Activated T-helper 9 cell treated with anti-CD3 and anti-CD28 coated beads, Interleukin-2, amount 50 U/mL, for 16 hours (primary cell): ENCODE measurements at regions not wholly inside any gene's neighbourhood (a gene's known extent, or its start where the extent isn't known, plus 50 kb on each side); places are given as distances from the start of the nearest gene placed in this dataset.
"Not testable (repeated sequence)": the region's sequence is repeated elsewhere in the genome, so short reads cannot be mapped to it uniquely, and the experiment has no call there.

Experiments
- DNase-seq: peaks from one replicate; pipeline ENCODE4 v3.0.0-alpha.2; 2020; ENCODE audit warnings: low read depth

- not testable (repeated sequence) for DNase-seq
Measured at GRCh38 chr6:120930500-120930899, 403.8 kb downstream of the TBC1D32 start.

- no peak for DNase-seq
Measured at GRCh38 chr6:120924214-120924613, 410.1 kb downstream of the TBC1D32 start.

- no peak for DNase-seq
Measured at GRCh38 chr6:120918137-120918536, 416.1 kb downstream of the TBC1D32 start.

GRCh38 chr6:120916844-120917243, 417.4 kb downstream of the TBC1D32 start:
- DNase-seq: no peak

- DNase-seq: no peak
Measured at GRCh38 chr6:120913486-120913885, 420.8 kb downstream of the TBC1D32 start.

- DNase-seq: no peak
Measured at GRCh38 chr6:120908767-120909166, 425.5 kb downstream of the TBC1D32 start.

GRCh38 chr6:120903836-120904235, 430.4 kb downstream of the TBC1D32 start:
- DNase-seq: no peak

GRCh38 chr6:120899932-120900331, 434.3 kb downstream of the TBC1D32 start:
- DNase-seq: no peak

- DNase-seq: no peak
Measured at GRCh38 chr6:120894077-120894476, 440.2 kb downstream of the TBC1D32 start.

- DNase-seq: no peak
Measured at GRCh38 chr6:120876931-120877330, 457.3 kb downstream of the TBC1D32 start.

GRCh38 chr6:120876424-120876823, 457.9 kb downstream of the TBC1D32 start:
- DNase-seq: no peak

- DNase-seq: no peak
Measured at GRCh38 chr6:120875900-120876299, 458.4 kb downstream of the TBC1D32 start.

GRCh38 chr6:120874422-120874821, 459.9 kb downstream of the TBC1D32 start:
- DNase-seq: no peak

GRCh38 chr6:120873125-120873865, 461.0 kb downstream of the TBC1D32 start:
- DNase-seq: no peak

GRCh38 chr6:120872262-120872578, 462.1 kb downstream of the TBC1D32 start:
- DNase-seq: no peak

GRCh38 chr6:120871416-120872261, 462.6 kb downstream of the TBC1D32 start:
- no peak for DNase-seq

GRCh38 chr6:120869397-120869796, 464.9 kb downstream of the TBC1D32 start:
- no peak for DNase-seq

GRCh38 chr6:120857422-120857821, 476.9 kb downstream of the TBC1D32 start:
- DNase-seq: no peak

- no peak for DNase-seq
Measured at GRCh38 chr6:120854583-120854982, 479.7 kb downstream of the TBC1D32 start.

GRCh38 chr6:120853489-120853888, 480.8 kb downstream of the TBC1D32 start:
- DNase-seq: no peak

GRCh38 chr6:120852293-120852849, 481.9 kb downstream of the TBC1D32 start:
- no peak for DNase-seq

GRCh38 chr6:120826253-120826652, 508.0 kb downstream of the TBC1D32 start:
- DNase-seq: no peak

- no peak for DNase-seq
Measured at GRCh38 chr6:120816794-120817193, 517.5 kb downstream of the TBC1D32 start.
